PC-9 (cell line): ENCODE measurements at regions not wholly inside any gene's neighbourhood (a gene's known extent, or its start where the extent isn't known, plus 50 kb on each side); places are given as distances from the start of the nearest gene placed in this dataset.

Source experiments
- BruUV-seq: library from RNA; stranded (reverse); fragments of 400-500 nt; replicated peaks from 2 replicates; lab custom pipeline; 2021; lab: Mats Ljungman, UMichigan
- CTCF ChIA-PET: fragments of 300-600 bp; sonication (Branson Sonifier 250); formaldehyde crosslinking; loops from one replicate; lab custom pipeline; 2022; ENCODE audit warnings: antibody characterized with exemption; lab: Charles Lee
- POLR2A ChIA-PET: fragments of 300-600 bp; sonication (Branson Sonifier 250); formaldehyde crosslinking; loops from one replicate; lab custom pipeline; 2022; ENCODE audit warnings: antibody characterized with exemption; ENCODE audit not compliant: unreplicated experiment; lab: Charles Lee
- DNase-seq, 2 experiments: peaks; one replicate each; pipeline versions ENCODE4 v3.0.0 to v3.0.0-alpha.2; 2015 to 2022; ENCODE audit warnings: mixed read lengths in 1 of 2
- H2AFZ ChIP-seq: fragments of 200-600 bp; sonication (generic); 2 replicates; pipeline ENCODE4 v1.8.1; 2017; ENCODE audit warnings: antibody characterized with exemption
- H3F3A ChIP-seq: fragments of 200-600 bp; sonication (generic); 2 replicates; pipeline ENCODE4 v1.8.1; 2017; ENCODE audit warnings: antibody characterized with exemption, mild to moderate bottlenecking, low read depth; ENCODE audit not compliant: insufficient read depth
- H3K27ac ChIP-seq: fragments of 200-600 bp; sonication (generic); 2 replicates; pipeline ENCODE4 v1.6.1; 2016; ENCODE audit warnings: mixed run types
- H3K27me3 ChIP-seq: fragments of 200-600 bp; sonication (generic); 2 replicates; pipeline ENCODE4 v1.6.1; 2016; ENCODE audit warnings: low read depth, mixed run types; ENCODE audit not compliant: insufficient read depth
- H3K36me3 ChIP-seq: fragments of 200-600 bp; sonication (generic); 2 replicates; pipeline ENCODE4 v1.6.1; 2016; ENCODE audit warnings: low read depth, mixed run types
- H3K4me1 ChIP-seq: fragments of 200-600 bp; sonication (generic); replicated peaks from 2 replicates; pipeline ENCODE4 v1.6.1; 2016; ENCODE audit warnings: mixed run types; ENCODE audit not compliant: insufficient read depth
- H3K4me2 ChIP-seq: fragments of 200-600 bp; sonication (generic); 2 replicates; pipeline ENCODE4 v1.6.1; 2017; ENCODE audit warnings: mixed run types
- H3K4me3 ChIP-seq: fragments of 200-600 bp; sonication (generic); 2 replicates; pipeline ENCODE4 v1.6.1; 2016; ENCODE audit warnings: mixed run types
- H3K79me2 ChIP-seq: fragments of 200-600 bp; sonication (generic); 2 replicates; pipeline ENCODE4 v1.6.1; 2017; ENCODE audit warnings: low read depth, mixed run types
- H3K9me2 ChIP-seq: fragments of 200-600 bp; sonication (generic); 2 replicates; pipeline ENCODE4 v1.8.1; 2017; ENCODE audit warnings: mild to moderate bottlenecking; ENCODE audit not compliant: insufficient read depth
- H3K9me3 ChIP-seq: fragments of 200-600 bp; sonication (generic); 2 replicates; pipeline ENCODE4 v1.8.1; 2016; ENCODE audit warnings: low read depth; ENCODE audit not compliant: insufficient read depth
- H4K20me1 ChIP-seq: fragments of 200-600 bp; sonication (generic); 2 replicates; pipeline ENCODE4 v1.8.1; 2017; ENCODE audit not compliant: insufficient read depth
- CTCF ChIP-seq: fragments of 200-600 bp; sonication (generic); conservative IDR thresholded peaks from 2 replicates; pipeline ENCODE4 v1.6.1; 2017; ENCODE audit warnings: mixed run types, antibody characterized with exemption, mild to moderate bottlenecking, moderate library complexity
- EZH2 ChIP-seq: fragments of 200-600 bp; sonication (generic); IDR thresholded peaks from 2 replicates; pipeline ENCODE4 v1.8.0; 2017; ENCODE audit warnings: antibody characterized with exemption, low read depth
- intact Hi-C: fragments of 100-400 bp; cut with micrococcal nuclease; formaldehyde crosslinking; loops from one replicate; pipeline ENCODE4 v1.10.0; 2022; ENCODE audit not compliant: unreplicated experiment

GRCh38 chr22:48358886-48359612, 1468.6 kb downstream of the BRD1 start:
- POLR2A ChIA-PET: no interaction called here
- BruUV-seq: no TSS peak
- Histone ChIP-seq H3K4me3 (no peak overlapping the region), H3F3A (no peaks in the 10 kb centered on the region), H3K4me2 (no peak overlapping the region), H3K27ac (no peak overlapping the region), H3K36me3 (no peaks in the 10 kb centered on the region), H2AFZ (no peak overlapping the region), H4K20me1 (no peaks in the 10 kb centered on the region; the same call in 1 of the 2 replicates), H3K4me1 (no peaks in the 10 kb centered on the region), H3K9me2 (no peaks in the 10 kb centered on the region; the same call in 1 of the 2 replicates), H3K27me3 (peaks cover 91% of the 10 kb centered on the region), H3K9me3 (no peaks in the 10 kb centered on the region), H3K79me2 (no peaks in the 10 kb centered on the region)
- CTCF ChIA-PET: no interaction called here
- intact Hi-C loops: no loop called here
- no peak for DNase-seq
- TF ChIP-seq CTCF (no peak), EZH2 (no peak)

GRCh38 chr22:48357961-48358360, 1469.7 kb downstream of the BRD1 start:
- Histone ChIP-seq H3K4me2 (no peak overlapping the region), H4K20me1 (no peaks in the 10 kb centered on the region; the same call in 1 of the 2 replicates), H3K27me3 (peaks cover 92% of the 10 kb centered on the region), H3F3A (no peaks in the 10 kb centered on the region), H3K4me1 (no peaks in the 10 kb centered on the region), H3K4me3 (no peak overlapping the region), H3K79me2 (no peaks in the 10 kb centered on the region), H3K9me3 (no peaks in the 10 kb centered on the region), H2AFZ (no peak overlapping the region), H3K9me2 (no peaks in the 10 kb centered on the region; the same call in 1 of the 2 replicates), H3K36me3 (no peaks in the 10 kb centered on the region), H3K27ac (no peak overlapping the region)
- no peak for TF ChIP-seq CTCF
- intact Hi-C loops: no loop called here
- CTCF ChIA-PET: no interaction called here
- POLR2A ChIA-PET: no interaction called here
- no TSS peak for BruUV-seq
- DNase-seq: no peak

- no TSS peak for BruUV-seq
- CTCF ChIA-PET: no interaction called here
- intact Hi-C loops: no loop called here
Measured at GRCh38 chr22:48357196-48357595, 1470.5 kb downstream of the BRD1 start.

More at GRCh38 chr22:48357196-48357595, 1470.5 kb downstream of the BRD1 start:
- H3K9me3 ChIP-seq: no peaks in the 10 kb centered on the region
- no peaks in the 10 kb centered on the region for H3F3A ChIP-seq
- H3K27me3 ChIP-seq: peaks cover 92% of the 10 kb centered on the region
- no peak overlapping the region for H2AFZ ChIP-seq
- no peaks in the 10 kb centered on the region; the same call in 1 of the 2 replicates for H3K9me2 ChIP-seq
- no peak overlapping the region for H3K4me2 ChIP-seq
- no peaks in the 10 kb centered on the region for H3K79me2 ChIP-seq
- no peaks in the 10 kb centered on the region for H3K36me3 ChIP-seq
- DNase-seq: no peak
- H3K4me3 ChIP-seq: no peak overlapping the region
- H4K20me1 ChIP-seq: no peaks in the 10 kb centered on the region; the same call in 1 of the 2 replicates
- no peak for TF ChIP-seq CTCF
- no peak for TF ChIP-seq EZH2
- no peak overlapping the region for H3K27ac ChIP-seq
- POLR2A ChIA-PET: no interaction called here
- no peaks in the 10 kb centered on the region for H3K4me1 ChIP-seq
